Type B pancreatic cell (in vitro differentiated cells): ENCODE measurements at regions not wholly inside any gene's neighbourhood (a gene's known extent, or its start where the extent isn't known, plus 50 kb on each side); places are given as distances from the start of the nearest gene placed in this dataset.

Experiments used
- DNase-seq: peaks from one replicate; pipeline ENCODE4 v3.0.0; 2021; ENCODE audit warnings: mixed read lengths; ENCODE audit not compliant: unreplicated experiment; ENCODE audit errors: extremely low spot score
- H3K27ac Mint-ChIP-seq: 2 replicates; pipeline ENCODE4 v1.8.0; 2021; ENCODE audit warnings: mild to moderate bottlenecking, mixed read lengths
- H3K27me3 Mint-ChIP-seq: 2 replicates; pipeline ENCODE4 v1.8.0; 2021; ENCODE audit warnings: mixed read lengths
- H3K36me3 Mint-ChIP-seq: 2 replicates; pipeline ENCODE4 v1.8.0; 2021; ENCODE audit warnings: mixed read lengths
- H3K4me1 Mint-ChIP-seq: one replicate; pipeline ENCODE4 v1.8.0; 2021; ENCODE audit warnings: mixed read lengths; ENCODE audit not compliant: unreplicated experiment
- H3K4me3 Mint-ChIP-seq: 2 replicates; pipeline ENCODE4 v1.8.0; 2021; ENCODE audit warnings: mild to moderate bottlenecking, mixed read lengths
- H3K9me3 Mint-ChIP-seq: 2 replicates; pipeline ENCODE4 v1.8.0; 2021; ENCODE audit warnings: mixed read lengths
- TF ChIP-seq, protein P1 (sequence below): fragments of 200-600 bp; sonication (generic); conservative IDR thresholded peaks from 2 replicates; pipeline ENCODE4 v1.5.0; 2021; ENCODE audit warnings: antibody characterized with exemption, mild to moderate bottlenecking

DNA sequence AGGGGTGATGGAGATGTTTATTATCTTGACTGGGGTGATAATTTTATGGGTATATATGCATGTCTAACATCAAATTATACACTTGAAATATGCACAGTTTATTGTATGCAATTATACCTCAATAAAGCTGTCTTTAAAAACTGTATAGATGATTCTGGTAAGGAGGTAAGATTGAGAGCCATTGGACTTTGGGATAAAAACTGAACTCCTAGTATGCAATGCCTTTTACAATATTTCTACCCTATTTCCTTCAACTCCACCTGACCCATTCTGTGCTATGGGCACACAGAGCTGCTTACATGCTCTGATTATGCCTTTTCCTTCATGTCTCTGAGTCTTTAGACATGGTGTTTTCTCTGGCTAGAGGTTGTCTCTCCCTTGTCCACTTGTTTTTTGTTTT lies 63.9 kb upstream of the UGP2 start:
- no peaks in the 10 kb centered on the region for H3K27me3 Mint-ChIP-seq
- no peaks in the 10 kb centered on the region for H3K9me3 Mint-ChIP-seq
- H3K4me1 Mint-ChIP-seq = no peaks in the 10 kb centered on the region
- TF ChIP-seq, protein P1, sequence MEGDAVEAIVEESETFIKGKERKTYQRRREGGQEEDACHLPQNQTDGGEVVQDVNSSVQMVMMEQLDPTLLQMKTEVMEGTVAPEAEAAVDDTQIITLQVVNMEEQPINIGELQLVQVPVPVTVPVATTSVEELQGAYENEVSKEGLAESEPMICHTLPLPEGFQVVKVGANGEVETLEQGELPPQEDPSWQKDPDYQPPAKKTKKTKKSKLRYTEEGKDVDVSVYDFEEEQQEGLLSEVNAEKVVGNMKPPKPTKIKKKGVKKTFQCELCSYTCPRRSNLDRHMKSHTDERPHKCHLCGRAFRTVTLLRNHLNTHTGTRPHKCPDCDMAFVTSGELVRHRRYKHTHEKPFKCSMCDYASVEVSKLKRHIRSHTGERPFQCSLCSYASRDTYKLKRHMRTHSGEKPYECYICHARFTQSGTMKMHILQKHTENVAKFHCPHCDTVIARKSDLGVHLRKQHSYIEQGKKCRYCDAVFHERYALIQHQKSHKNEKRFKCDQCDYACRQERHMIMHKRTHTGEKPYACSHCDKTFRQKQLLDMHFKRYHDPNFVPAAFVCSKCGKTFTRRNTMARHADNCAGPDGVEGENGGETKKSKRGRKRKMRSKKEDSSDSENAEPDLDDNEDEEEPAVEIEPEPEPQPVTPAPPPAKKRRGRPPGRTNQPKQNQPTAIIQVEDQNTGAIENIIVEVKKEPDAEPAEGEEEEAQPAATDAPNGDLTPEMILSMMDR = no peak
- H3K27ac Mint-ChIP-seq = no peak overlapping the region
- no peak overlapping the region for H3K4me3 Mint-ChIP-seq
- no peaks in the 10 kb centered on the region for H3K36me3 Mint-ChIP-seq
- no peak for DNase-seq

DNA sequence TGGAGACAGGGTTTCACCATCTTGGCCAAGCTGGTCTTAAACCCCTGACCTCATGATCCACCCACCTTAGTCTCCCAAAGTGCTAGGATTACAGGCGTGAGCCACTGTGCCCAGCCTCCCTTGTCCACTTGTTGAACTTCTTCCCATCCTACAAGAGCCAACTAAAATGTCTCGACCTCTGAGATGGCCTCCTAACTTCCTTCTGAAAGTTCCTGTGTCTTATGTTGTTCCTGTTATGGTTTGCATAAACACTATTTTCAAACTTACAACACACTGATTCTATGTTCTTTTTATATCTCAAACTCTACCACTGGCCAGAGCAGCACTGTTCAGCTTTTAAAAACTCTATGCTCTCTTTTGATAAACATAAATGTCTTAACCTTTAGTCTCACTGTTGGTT lies 63.3 kb upstream of the UGP2 start:
- TF ChIP-seq, protein P1 = no peak
- Mint-ChIP-seq H3K9me3 (no peaks in the 10 kb centered on the region), H3K4me1 (no peaks in the 10 kb centered on the region)

DNA sequence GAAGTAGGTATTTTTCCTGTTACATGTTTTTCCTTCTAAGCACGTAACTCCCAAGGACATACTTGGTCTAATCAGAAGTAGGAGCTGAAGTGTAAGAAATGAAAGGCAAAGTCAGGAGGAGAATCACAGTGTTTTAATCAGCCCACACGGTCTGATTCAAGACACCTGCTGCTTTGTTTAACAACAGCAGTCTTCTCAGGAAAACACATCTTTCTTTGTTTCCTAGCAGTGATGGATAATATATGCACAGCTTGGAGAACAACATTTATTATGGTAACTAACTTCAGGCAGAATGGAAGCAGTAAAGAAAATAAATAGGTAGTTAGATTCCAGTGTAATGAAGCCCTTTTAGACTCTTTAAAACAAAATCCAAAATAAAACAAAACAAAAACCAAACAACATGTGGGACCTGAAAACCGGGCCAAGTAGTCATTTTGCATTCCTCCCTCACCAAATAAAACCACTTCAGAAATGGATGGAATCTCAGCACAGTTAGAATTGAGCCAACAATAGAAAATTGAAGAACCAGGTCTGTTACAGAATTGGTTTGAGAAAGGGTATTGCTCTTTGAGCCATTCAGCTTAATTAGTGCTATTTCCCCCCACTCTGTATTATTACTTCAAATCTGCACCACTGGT lies 61.1 kb upstream of the UGP2 start:
- Mint-ChIP-seq H3K9me3 (no peaks in the 10 kb centered on the region), H3K4me3 (no peak overlapping the region), H3K27me3 (no peaks in the 10 kb centered on the region), H3K36me3 (no peaks in the 10 kb centered on the region), H3K4me1 (no peaks in the 10 kb centered on the region), H3K27ac (no peak overlapping the region)
- DNase-seq = no peak
- TF ChIP-seq, protein P1 = no peak

More for the DNA sequence above, 63.3 kb upstream of the UGP2 start:
- Mint-ChIP-seq H3K36me3 (no peaks in the 10 kb centered on the region), H3K4me3 (no peak overlapping the region), H3K27ac (no peak overlapping the region), H3K27me3 (no peaks in the 10 kb centered on the region)
- no peak for DNase-seq

DNA sequence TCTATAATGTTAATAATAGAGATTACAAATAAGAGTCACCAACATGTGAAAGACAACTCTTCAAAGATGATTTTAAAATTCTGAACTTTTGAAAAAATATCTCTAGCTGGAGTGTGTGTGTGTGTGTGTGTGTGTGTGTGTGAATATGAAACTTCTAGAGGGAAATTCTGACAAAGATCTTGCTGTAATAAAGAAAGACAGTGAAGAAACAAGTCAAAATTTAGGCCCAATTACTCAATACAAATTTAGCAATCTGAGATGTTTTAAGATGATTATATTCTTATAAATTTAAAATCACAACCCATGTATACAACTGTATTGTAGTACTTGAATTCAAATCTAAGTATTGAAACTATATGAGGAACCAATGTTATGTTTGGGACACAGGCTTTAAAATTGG lies 57.2 kb upstream of the UGP2 start:
- Mint-ChIP-seq H3K9me3 (no peaks in the 10 kb centered on the region), H3K27ac (no peak overlapping the region), H3K27me3 (no peaks in the 10 kb centered on the region), H3K36me3 (no peaks in the 10 kb centered on the region), H3K4me1 (no peaks in the 10 kb centered on the region), H3K4me3 (no peak overlapping the region)
- TF ChIP-seq, protein P1 = no peak
- no peak for DNase-seq

DNA sequence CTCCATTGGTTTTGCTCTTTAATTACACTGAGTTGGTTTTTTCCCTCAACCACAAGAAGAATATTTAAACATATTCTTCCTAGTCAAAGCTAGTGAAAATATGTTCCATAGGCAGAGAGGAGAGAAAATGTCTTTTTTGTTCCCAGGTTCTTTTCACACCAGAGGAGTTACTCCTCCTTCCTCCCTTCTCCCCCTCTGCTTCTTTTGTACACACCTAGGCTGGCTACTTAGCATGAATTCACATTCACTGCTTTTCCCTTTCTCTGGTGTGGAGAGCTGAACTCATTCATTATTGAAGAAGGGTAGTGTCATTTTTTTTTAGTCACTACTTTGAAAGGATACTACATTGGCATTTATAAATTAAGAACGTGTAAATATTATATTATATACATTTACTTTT lies 56.6 kb upstream of the UGP2 start:
- Mint-ChIP-seq H3K36me3 (no peaks in the 10 kb centered on the region), H3K9me3 (no peaks in the 10 kb centered on the region), H3K4me1 (no peaks in the 10 kb centered on the region), H3K27me3 (no peaks in the 10 kb centered on the region), H3K27ac (no peak overlapping the region), H3K4me3 (no peak overlapping the region)
- TF ChIP-seq, protein P1 = no peak
- no peak for DNase-seq

DNA sequence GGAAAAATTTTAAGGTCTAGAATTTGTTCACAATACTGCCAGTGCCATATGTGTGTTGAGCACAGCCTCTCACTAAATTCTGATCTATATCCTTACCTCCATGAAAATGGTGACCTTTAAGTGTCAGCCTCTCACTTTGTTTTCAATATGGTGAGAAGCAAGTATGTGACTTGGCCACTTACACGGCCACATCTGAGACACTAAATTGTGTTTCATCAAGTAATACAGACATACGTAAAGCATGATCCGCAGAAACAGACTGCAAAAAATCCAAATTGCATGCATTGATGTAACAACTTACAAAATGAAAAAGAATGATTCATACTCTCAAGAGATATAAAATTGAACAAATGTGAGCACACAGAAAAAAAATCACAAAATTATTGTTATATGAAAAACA lies 55.2 kb upstream of the UGP2 start:
- no peak for DNase-seq
- Mint-ChIP-seq H3K27ac (no peak overlapping the region), H3K4me3 (no peak overlapping the region), H3K27me3 (no peaks in the 10 kb centered on the region), H3K9me3 (no peaks in the 10 kb centered on the region), H3K4me1 (no peaks in the 10 kb centered on the region), H3K36me3 (no peaks in the 10 kb centered on the region)
- TF ChIP-seq, protein P1 = no peak
